ENCODE measurements at regions not wholly inside any gene's neighbourhood (a gene's known extent, or its start where the extent isn't known, plus 50 kb on each side); places are given as distances from the start of the nearest gene placed in this dataset.

- TF ChIP-seq CTCF (IDR thresholded peaks at IDR 0.05) (no peak), POLR2A (IDR thresholded peaks at IDR 0.05) (no peak)
These were observed 202.1 kb downstream of the ANKRD30B start for GRCh38 chr18:14949800-14950664.

Measured in esophagus squamous epithelium (tissue), 4 donors.